ENCODE measurements at regions not wholly inside any gene's neighbourhood (a gene's known extent, or its start where the extent isn't known, plus 50 kb on each side); places are given as distances from the start of the nearest gene placed in this dataset.

DNA sequence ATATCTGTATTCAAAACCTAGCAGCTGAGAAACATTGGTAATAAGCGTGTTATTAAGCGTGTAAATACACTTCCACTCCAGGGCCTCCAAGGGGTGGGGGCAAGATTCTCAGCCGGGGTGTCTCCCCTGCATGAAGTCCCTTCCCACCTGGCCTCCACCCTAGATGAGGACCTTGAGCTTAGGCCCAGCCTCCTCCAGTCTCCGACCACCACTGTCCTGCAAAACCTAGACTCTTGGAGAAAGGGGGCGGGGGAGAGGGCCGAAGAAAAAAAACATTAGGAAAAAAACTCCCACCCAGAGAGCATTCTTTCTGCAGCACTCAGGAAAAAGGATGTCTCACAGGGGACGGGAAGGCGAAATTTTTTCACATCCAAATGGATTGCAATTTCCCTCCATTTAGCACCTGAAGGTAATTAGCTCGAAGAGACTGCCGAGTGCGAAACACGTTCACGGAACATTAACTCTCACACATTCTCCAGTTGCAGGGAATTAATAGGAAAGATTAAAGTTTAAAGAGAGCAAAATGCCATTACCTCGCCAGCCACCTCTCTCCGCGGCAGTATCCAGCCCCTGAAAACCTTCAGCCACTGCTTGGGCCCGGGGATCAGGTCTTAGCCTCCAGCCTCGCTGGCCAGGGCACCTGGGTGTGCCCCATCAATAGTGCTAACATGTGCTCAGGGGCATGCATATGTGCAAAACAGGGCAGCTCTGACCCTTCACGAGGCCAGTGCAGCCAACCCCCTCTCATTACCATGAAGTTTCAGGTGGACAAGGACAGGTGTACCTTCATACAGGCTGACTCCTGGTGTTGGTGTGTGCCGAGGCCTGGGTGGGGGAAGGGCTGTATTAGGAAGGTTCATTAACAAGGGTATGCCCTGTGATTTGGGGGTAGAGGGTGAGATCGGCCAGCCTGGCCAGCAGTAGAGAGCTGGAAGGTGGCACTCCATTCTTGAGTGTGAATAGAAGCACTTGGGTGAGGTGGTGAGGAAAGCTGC lies 77.2 kb downstream of the HIF1AN start:
- no peaks in the 10 kb centered on the region for H4K20me1 ChIP-seq (ENCODE audit: control insufficient read depth, extremely low read depth, insufficient read depth, low read length)
- no peak overlapping the region for H3K4me3 ChIP-seq (ENCODE audit: control insufficient read depth in 2 of 3, extremely low read depth in 1 of 3, insufficient read depth in 2 of 3, low read depth in 1 of 3, low read length in 3 of 3)
- no peak overlapping the region for H2AFZ ChIP-seq (ENCODE audit: control insufficient read depth, low read length)
- no peak overlapping the region for H3K9ac ChIP-seq (ENCODE audit: control insufficient read depth, extremely low read depth, insufficient read depth, low read length)
- H3K27ac ChIP-seq (ENCODE audit: control insufficient read depth, insufficient read depth, low read length), result no peak overlapping the region
- FAIRE-seq (no peak), DNase-seq (ENCODE audit: low read depth, low spot score) (no peak)
- dilution Hi-C loops (cut with MboI; ENCODE audit: extremely low pct_ligation_motif_present, low sequenced_read_pairs), result no loop called here
- peaks cover 13% of the 10 kb centered on the region for H3K27me3 ChIP-seq (ENCODE audit: control insufficient read depth, extremely low read depth, insufficient read depth, low read length)
- H3K79me2 ChIP-seq (ENCODE audit: control insufficient read depth, insufficient read depth, low read length), result no peaks in the 10 kb centered on the region
- no peak overlapping the region for H3K4me2 ChIP-seq (ENCODE audit: control insufficient read depth, extremely low read depth, insufficient read depth, low read depth, low read length)
- no peaks in the 10 kb centered on the region for H3K4me1 ChIP-seq (ENCODE audit: control insufficient read depth, extremely low read depth, insufficient read depth, low read length)
- no peaks in the 10 kb centered on the region for H3K36me3 ChIP-seq (ENCODE audit: control insufficient read depth in 2 of 2, extremely low read depth in 1 of 2, insufficient read depth in 2 of 2, low read length in 2 of 2)
- TF ChIP-seq, protein P1, sequence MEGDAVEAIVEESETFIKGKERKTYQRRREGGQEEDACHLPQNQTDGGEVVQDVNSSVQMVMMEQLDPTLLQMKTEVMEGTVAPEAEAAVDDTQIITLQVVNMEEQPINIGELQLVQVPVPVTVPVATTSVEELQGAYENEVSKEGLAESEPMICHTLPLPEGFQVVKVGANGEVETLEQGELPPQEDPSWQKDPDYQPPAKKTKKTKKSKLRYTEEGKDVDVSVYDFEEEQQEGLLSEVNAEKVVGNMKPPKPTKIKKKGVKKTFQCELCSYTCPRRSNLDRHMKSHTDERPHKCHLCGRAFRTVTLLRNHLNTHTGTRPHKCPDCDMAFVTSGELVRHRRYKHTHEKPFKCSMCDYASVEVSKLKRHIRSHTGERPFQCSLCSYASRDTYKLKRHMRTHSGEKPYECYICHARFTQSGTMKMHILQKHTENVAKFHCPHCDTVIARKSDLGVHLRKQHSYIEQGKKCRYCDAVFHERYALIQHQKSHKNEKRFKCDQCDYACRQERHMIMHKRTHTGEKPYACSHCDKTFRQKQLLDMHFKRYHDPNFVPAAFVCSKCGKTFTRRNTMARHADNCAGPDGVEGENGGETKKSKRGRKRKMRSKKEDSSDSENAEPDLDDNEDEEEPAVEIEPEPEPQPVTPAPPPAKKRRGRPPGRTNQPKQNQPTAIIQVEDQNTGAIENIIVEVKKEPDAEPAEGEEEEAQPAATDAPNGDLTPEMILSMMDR (optimal IDR thresholded peaks at IDR 0.05 in 1 of 3, IDR thresholded peaks at IDR 0.05 in 1 of 3, conservative IDR thresholded peaks at IDR 0.05 in 1 of 3; ENCODE audit: extremely low read depth in 1 of 3, insufficient read depth in 2 of 3, low read length in 3 of 3), result no peak
- TF ChIP-seq EZH2 (IDR thresholded peaks at IDR 0.05; ENCODE audit: low read length), result no peak
- no peaks in the 10 kb centered on the region for H3K9me3 ChIP-seq (ENCODE audit: control insufficient read depth, low read depth, low read length)
- no peaks in the 10 kb centered on the region for H3K9me1 ChIP-seq (ENCODE audit: control insufficient read depth, extremely low read depth, insufficient read depth, low read length)

DNA sequence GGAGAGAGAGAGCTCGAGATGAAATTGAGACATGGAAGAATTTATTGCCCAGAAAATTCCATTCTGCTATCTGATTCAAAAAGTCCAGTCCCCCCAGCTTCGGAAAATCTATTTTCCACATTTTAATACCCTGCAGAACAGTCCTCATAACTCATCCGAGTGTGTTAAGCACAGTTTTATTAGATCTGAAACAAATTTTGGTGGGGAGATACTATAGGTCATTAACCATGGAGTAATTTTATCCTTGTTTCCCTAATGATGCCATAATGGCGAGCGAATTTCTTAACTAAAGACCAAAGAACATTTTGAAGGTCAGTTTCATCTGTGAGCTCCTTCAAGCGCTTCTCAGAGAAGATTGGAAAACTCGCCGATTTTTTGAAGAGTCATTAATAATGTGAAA lies 78.1 kb downstream of the HIF1AN start:
- dilution Hi-C loops (cut with MboI; ENCODE audit: extremely low pct_ligation_motif_present, low sequenced_read_pairs), result no loop called here
- DNase-seq (ENCODE audit: low read depth, low spot score) (no peak), FAIRE-seq (no peak)
- Histone ChIP-seq H3K36me3 (ENCODE audit: control insufficient read depth in 2 of 2, extremely low read depth in 1 of 2, insufficient read depth in 2 of 2, low read length in 2 of 2) (no peaks in the 10 kb centered on the region), H3K9ac (ENCODE audit: control insufficient read depth, extremely low read depth, insufficient read depth, low read length) (no peak overlapping the region), H3K4me1 (ENCODE audit: control insufficient read depth, extremely low read depth, insufficient read depth, low read length) (no peaks in the 10 kb centered on the region), H3K79me2 (ENCODE audit: control insufficient read depth, insufficient read depth, low read length) (no peaks in the 10 kb centered on the region), H3K9me3 (ENCODE audit: control insufficient read depth, low read depth, low read length) (no peaks in the 10 kb centered on the region), H3K4me2 (ENCODE audit: control insufficient read depth, extremely low read depth, insufficient read depth, low read depth, low read length) (no peak overlapping the region), H2AFZ (ENCODE audit: control insufficient read depth, low read length) (no peak overlapping the region), H3K27ac (ENCODE audit: control insufficient read depth, insufficient read depth, low read length) (no peak overlapping the region), H3K9me1 (ENCODE audit: control insufficient read depth, extremely low read depth, insufficient read depth, low read length) (no peaks in the 10 kb centered on the region), H3K27me3 (ENCODE audit: control insufficient read depth, extremely low read depth, insufficient read depth, low read length) (peaks cover 13% of the 10 kb centered on the region), H3K4me3 (ENCODE audit: control insufficient read depth in 2 of 3, extremely low read depth in 1 of 3, insufficient read depth in 2 of 3, low read depth in 1 of 3, low read length in 3 of 3) (no peak overlapping the region), H4K20me1 (ENCODE audit: control insufficient read depth, extremely low read depth, insufficient read depth, low read length) (no peaks in the 10 kb centered on the region)
- TF ChIP-seq, protein P1 (optimal IDR thresholded peaks at IDR 0.05 in 1 of 3, IDR thresholded peaks at IDR 0.05 in 1 of 3, conservative IDR thresholded peaks at IDR 0.05 in 1 of 3; ENCODE audit: extremely low read depth in 1 of 3, insufficient read depth in 2 of 3, low read length in 3 of 3), result no peak
- no peak for TF ChIP-seq EZH2 (IDR thresholded peaks at IDR 0.05; ENCODE audit: low read length)
